A673 (cell line): ENCODE measurements at regions not wholly inside any gene's neighbourhood (a gene's known extent, or its start where the extent isn't known, plus 50 kb on each side); places are given as distances from the start of the nearest gene placed in this dataset.

ENCODE experiments used
- BruUV-seq: library from RNA; stranded (reverse); fragments of 400-500 nt; replicated peaks from 2 replicates; lab custom pipeline; 2021; lab: Mats Ljungman, UMichigan
- CTCF ChIA-PET: fragments of 300-600 bp; sonication (Branson Sonifier 250); formaldehyde crosslinking; loops from one replicate; lab custom pipeline; 2022; ENCODE audit warnings: antibody characterized with exemption; lab: Charles Lee
- POLR2A ChIA-PET: fragments of 300-600 bp; sonication (Branson Sonifier 250); formaldehyde crosslinking; loops from one replicate; lab custom pipeline; 2022; ENCODE audit warnings: antibody characterized with exemption; ENCODE audit not compliant: low non-redundant PET; lab: Charles Lee
- DNase-seq: peaks from one replicate; pipeline ENCODE4 v3.0.0-alpha.2; 2015; ENCODE audit warnings: low spot score
- H3K27ac ChIP-seq: fragments of 200-600 bp; sonication (generic); 2 replicates; pipeline ENCODE4 v1.5.1; 2016; ENCODE audit warnings: mixed run types, low read depth, mild to moderate bottlenecking, mixed read lengths, antibody characterized with exemption, low read length; ENCODE audit not compliant: poor library complexity, severe bottlenecking
- H3K27me3 ChIP-seq: fragments of 200-600 bp; sonication (generic); replicated peaks from 2 replicates; pipeline ENCODE4 v1.6.1; 2017; ENCODE audit warnings: mixed run types, low read depth, mild to moderate bottlenecking, mixed read lengths, antibody characterized with exemption, low read length; ENCODE audit not compliant: insufficient read depth, poor library complexity
- H3K36me3 ChIP-seq: fragments of 200-600 bp; sonication (generic); 2 replicates; pipeline ENCODE4 v1.6.1; 2016; ENCODE audit warnings: mixed run types, mild to moderate bottlenecking, mixed read lengths, antibody characterized with exemption, low read length; ENCODE audit not compliant: insufficient read depth, poor library complexity, severe bottlenecking
- H3K4me1 ChIP-seq: fragments of 200-600 bp; sonication (generic); 2 replicates; pipeline ENCODE4 v1.6.1; 2017; ENCODE audit warnings: mixed run types, mild to moderate bottlenecking, mixed read lengths, antibody characterized with exemption, low read length; ENCODE audit not compliant: insufficient read depth, poor library complexity, severe bottlenecking
- H3K4me3 ChIP-seq: fragments of 200-600 bp; sonication (generic); 2 replicates; pipeline ENCODE4 v1.5.1; 2016; ENCODE audit warnings: low read depth, mixed run types, mild to moderate bottlenecking, mixed read lengths, low read length; ENCODE audit not compliant: poor library complexity, severe bottlenecking
- H3K9me3 ChIP-seq: fragments of 200-600 bp; sonication (generic); 2 replicates; pipeline ENCODE4 v1.6.1; 2016; ENCODE audit warnings: mixed run types, low read depth, mild to moderate bottlenecking, mixed read lengths, antibody characterized with exemption, low read length; ENCODE audit not compliant: poor library complexity, severe bottlenecking
- EZH2 ChIP-seq: fragments of 200-600 bp; sonication (generic); IDR thresholded peaks from 2 replicates; pipeline ENCODE4 v1.6.1; 2017; ENCODE audit warnings: borderline replicate concordance, low read depth, mild to moderate bottlenecking, mixed read lengths, antibody characterized with exemption, low read length; ENCODE audit not compliant: poor library complexity, severe bottlenecking
- intact Hi-C: fragments of 100-400 bp; cut with micrococcal nuclease; formaldehyde crosslinking; loops from one replicate; pipeline ENCODE4 v1.10.0; 2022; ENCODE audit not compliant: unreplicated experiment
- TF ChIP-seq, protein P1 (sequence below): fragments of 300-800, 200-600 bp; sonication (generic); conservative IDR thresholded peaks from 2 replicates; pipeline ENCODE4 v1.5.1; 2017; ENCODE audit warnings: low read depth, mild to moderate bottlenecking, antibody characterized with exemption, low read length, moderate library complexity, mixed read lengths

DNA sequence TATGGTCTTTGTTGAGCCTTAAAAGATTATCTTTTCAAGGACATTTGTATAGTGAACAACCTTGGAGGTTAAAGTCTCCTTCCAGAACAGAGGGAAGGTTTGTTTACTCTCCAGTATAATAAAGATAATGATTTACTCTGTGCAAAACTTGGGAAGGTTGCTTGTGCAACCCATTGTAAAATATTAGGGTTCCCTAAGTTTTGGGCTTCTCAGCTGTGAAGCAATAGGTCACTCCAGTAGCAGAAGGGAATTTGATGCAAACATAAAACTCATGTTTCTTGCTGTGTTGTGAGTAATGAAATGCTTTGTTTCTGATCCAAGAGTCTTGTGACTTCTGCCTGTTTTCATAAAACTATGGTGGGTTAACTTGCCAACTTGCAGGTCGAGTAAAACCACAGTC is 177.5 kb downstream of the SUCNR1 start:
- DNase-seq, result no peak
- POLR2A ChIA-PET, result no interaction called here
- Histone ChIP-seq H3K4me1 (no peaks in the 10 kb centered on the region), H3K9me3 (no peaks in the 10 kb centered on the region), H3K4me3 (no peak overlapping the region), H3K27ac (no peak overlapping the region), H3K27me3 (no peaks in the 10 kb centered on the region), H3K36me3 (no peaks in the 10 kb centered on the region)
- TF ChIP-seq, protein P1, sequence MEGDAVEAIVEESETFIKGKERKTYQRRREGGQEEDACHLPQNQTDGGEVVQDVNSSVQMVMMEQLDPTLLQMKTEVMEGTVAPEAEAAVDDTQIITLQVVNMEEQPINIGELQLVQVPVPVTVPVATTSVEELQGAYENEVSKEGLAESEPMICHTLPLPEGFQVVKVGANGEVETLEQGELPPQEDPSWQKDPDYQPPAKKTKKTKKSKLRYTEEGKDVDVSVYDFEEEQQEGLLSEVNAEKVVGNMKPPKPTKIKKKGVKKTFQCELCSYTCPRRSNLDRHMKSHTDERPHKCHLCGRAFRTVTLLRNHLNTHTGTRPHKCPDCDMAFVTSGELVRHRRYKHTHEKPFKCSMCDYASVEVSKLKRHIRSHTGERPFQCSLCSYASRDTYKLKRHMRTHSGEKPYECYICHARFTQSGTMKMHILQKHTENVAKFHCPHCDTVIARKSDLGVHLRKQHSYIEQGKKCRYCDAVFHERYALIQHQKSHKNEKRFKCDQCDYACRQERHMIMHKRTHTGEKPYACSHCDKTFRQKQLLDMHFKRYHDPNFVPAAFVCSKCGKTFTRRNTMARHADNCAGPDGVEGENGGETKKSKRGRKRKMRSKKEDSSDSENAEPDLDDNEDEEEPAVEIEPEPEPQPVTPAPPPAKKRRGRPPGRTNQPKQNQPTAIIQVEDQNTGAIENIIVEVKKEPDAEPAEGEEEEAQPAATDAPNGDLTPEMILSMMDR, result no peak
- TF ChIP-seq EZH2, result no peak
- intact Hi-C loops, result no loop called here
- no TSS peak for BruUV-seq
- CTCF ChIA-PET, result no interaction called here

DNA sequence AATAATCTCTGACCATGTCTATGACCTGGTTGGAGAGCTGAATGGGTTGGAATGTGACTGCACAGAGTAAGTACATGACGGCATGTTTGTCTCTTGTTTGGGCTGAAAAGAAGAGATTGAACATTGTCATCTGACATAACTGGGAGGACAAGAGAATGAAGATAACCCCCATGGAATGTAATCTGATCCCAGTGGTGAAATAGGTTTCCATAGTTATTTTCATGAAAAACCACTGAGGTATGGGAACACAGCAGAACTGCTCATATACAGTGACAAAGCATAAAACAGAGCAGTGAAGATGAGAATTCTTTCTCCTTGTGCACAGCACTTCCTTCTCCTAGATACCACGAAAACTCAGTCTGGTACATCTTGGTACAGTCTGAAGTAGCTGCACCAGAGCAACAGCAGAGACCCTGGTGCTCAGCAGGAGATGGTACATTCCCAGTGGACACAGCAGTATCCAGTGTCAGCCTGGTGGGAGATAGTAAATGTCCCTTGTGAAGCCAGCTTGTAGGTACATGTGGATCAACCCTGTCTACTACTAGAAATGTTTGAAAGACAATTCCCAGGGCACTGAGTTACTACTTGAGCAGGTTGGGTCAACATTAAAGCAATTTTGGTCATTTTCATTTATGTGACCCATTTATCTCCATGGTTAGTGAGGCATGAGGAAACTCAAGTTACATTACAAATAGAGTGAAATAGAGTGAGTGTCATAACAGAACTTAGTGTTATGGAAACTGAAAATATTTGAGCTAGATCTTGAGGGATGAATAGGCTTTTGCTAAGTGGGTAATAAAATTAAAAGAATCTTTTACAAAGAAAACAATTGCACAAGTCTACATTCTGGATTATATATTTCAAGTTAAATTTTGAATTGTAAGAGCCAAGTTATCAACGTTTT is 178.3 kb downstream of the SUCNR1 start:
- no TSS peak for BruUV-seq
- no peak overlapping the region for H3K4me3 ChIP-seq
- intact Hi-C loops, result no loop called here
- no peak for DNase-seq
- no peaks in the 10 kb centered on the region for H3K9me3 ChIP-seq
- no peak overlapping the region for H3K27ac ChIP-seq
- no peaks in the 10 kb centered on the region for H3K27me3 ChIP-seq
- ChIA-PET POLR2A (no interaction called here), CTCF (no interaction called here)
- H3K36me3 ChIP-seq, result no peaks in the 10 kb centered on the region
- TF ChIP-seq, protein P1, result no peak
- no peak for TF ChIP-seq EZH2
- no peaks in the 10 kb centered on the region for H3K4me1 ChIP-seq

DNA sequence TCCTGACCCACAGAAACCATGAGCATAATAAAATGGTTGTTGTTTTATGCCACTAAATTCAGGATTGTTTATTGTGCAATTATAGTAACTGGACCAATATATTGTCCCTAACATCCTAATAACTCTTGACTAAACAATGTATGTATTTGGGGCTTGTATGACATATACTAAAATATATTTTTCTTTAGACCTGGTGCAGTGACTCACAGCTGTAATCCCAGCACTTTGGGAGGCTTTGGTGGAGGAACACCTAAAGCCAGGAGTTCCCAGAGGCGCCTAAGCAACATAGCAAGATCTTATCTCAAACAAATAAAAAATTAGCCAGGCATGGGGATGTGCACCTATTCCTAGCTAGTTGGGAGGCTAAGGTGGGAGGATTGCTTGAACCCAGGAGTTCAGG is 180.4 kb downstream of the SUCNR1 start:
- POLR2A ChIA-PET, result no interaction called here
- Histone ChIP-seq H3K36me3 (no peaks in the 10 kb centered on the region), H3K9me3 (no peaks in the 10 kb centered on the region), H3K27me3 (no peaks in the 10 kb centered on the region), H3K4me3 (no peak overlapping the region), H3K4me1 (no peaks in the 10 kb centered on the region), H3K27ac (no peak overlapping the region)
- CTCF ChIA-PET, result no interaction called here
- TF ChIP-seq, protein P1, result no peak
- TF ChIP-seq EZH2, result no peak
- intact Hi-C loops, result no loop called here
- DNase-seq, result no peak
- BruUV-seq, result no TSS peak
